Astrocyte (in vitro differentiated cells and primary cell): ENCODE measurements at regions not wholly inside any gene's neighbourhood (a gene's known extent, or its start where the extent isn't known, plus 50 kb on each side); places are given as distances from the start of the nearest gene placed in this dataset.

ENCODE experiments used
- DNase-seq: peaks from one replicate; pipeline ENCODE4 v3.0.0-alpha.2; 2010; ENCODE audit warnings: low read depth
- FAIRE-seq: peaks from 2 replicates; lab custom pipeline; 2011; peaks lifted over from hg19 to GRCh38; lab: Jason Lieb, UNC
- H2AFZ ChIP-seq: 2 replicates; pipeline ENCODE4 v1.6.0; 2012; ENCODE audit warnings: low read depth, low read length, inconsistent platforms
- H3K27ac ChIP-seq: 2 replicates; pipeline ENCODE4 v1.5.1; 2011; ENCODE audit warnings: low read depth, low read length, inconsistent platforms
- H3K27me3 ChIP-seq: 2 replicates; pipeline ENCODE4 v1.6.0; 2011; ENCODE audit warnings: low read length, inconsistent platforms; ENCODE audit not compliant: insufficient read depth
- H3K36me3 ChIP-seq: 2 replicates; pipeline ENCODE4 v1.5.1; 2011; ENCODE audit warnings: low read length, inconsistent platforms; ENCODE audit not compliant: insufficient read depth
- H3K4me1 ChIP-seq: 2 replicates; pipeline ENCODE4 v1.5.1; 2011; ENCODE audit warnings: low read length, inconsistent platforms; ENCODE audit not compliant: insufficient read depth
- H3K4me2 ChIP-seq: 2 replicates; pipeline ENCODE4 v1.6.0; 2012; ENCODE audit warnings: low read length, inconsistent platforms
- H3K4me3 ChIP-seq: 2 replicates; pipeline ENCODE4 v1.5.1; 2011; ENCODE audit warnings: low read depth, mild to moderate bottlenecking, low read length, inconsistent platforms; ENCODE audit not compliant: insufficient read depth
- H3K79me2 ChIP-seq: 2 replicates; pipeline ENCODE4 v1.6.0; 2012; ENCODE audit warnings: mild to moderate bottlenecking, low read length, inconsistent platforms; ENCODE audit not compliant: insufficient read depth
- H3K9ac ChIP-seq: 2 replicates; pipeline ENCODE4 v1.6.0; 2012; ENCODE audit warnings: mild to moderate bottlenecking, low read length, inconsistent platforms
- H3K9me3 ChIP-seq: 2 replicates; pipeline ENCODE4 v1.5.1; 2012; ENCODE audit warnings: low read depth, mild to moderate bottlenecking, low read length, inconsistent platforms; ENCODE audit not compliant: insufficient read depth
- H4K20me1 ChIP-seq: 2 replicates; pipeline ENCODE4 v1.6.0; 2012; ENCODE audit warnings: low read length, inconsistent platforms; ENCODE audit not compliant: insufficient read depth
- H3K27ac Mint-ChIP-seq: one replicate; pipeline ENCODE4 v1.8.0; 2021; ENCODE audit warnings: mild to moderate bottlenecking, mixed read lengths; ENCODE audit not compliant: unreplicated experiment
- H3K27me3 Mint-ChIP-seq: one replicate; pipeline ENCODE4 v1.8.0; 2021; ENCODE audit warnings: low read depth, mixed read lengths; ENCODE audit not compliant: unreplicated experiment
- H3K36me3 Mint-ChIP-seq: one replicate; pipeline ENCODE4 v1.8.0; 2021; ENCODE audit warnings: low read depth, mixed read lengths; ENCODE audit not compliant: unreplicated experiment
- H3K4me1 Mint-ChIP-seq: one replicate; pipeline ENCODE4 v1.8.0; 2021; ENCODE audit warnings: low read depth, mixed read lengths; ENCODE audit not compliant: unreplicated experiment
- H3K4me3 Mint-ChIP-seq: one replicate; pipeline ENCODE4 v1.8.0; 2021; ENCODE audit warnings: mild to moderate bottlenecking, moderate library complexity, mixed read lengths; ENCODE audit not compliant: unreplicated experiment
- H3K9me3 Mint-ChIP-seq: one replicate; pipeline ENCODE4 v1.8.0; 2021; ENCODE audit warnings: mild to moderate bottlenecking, mixed read lengths; ENCODE audit not compliant: unreplicated experiment
- CTCF ChIP-seq: IDR thresholded peaks from 2 replicates; pipeline ENCODE4 v1.5.1; 2011; ENCODE audit warnings: low read depth, mild to moderate bottlenecking, inconsistent platforms, low read length, moderate library complexity; ENCODE audit not compliant: insufficient read depth
- EZH2 ChIP-seq: IDR thresholded peaks from 2 replicates; pipeline ENCODE4 v1.6.1; 2012; ENCODE audit warnings: mild to moderate bottlenecking, low read length, inconsistent platforms; ENCODE audit not compliant: insufficient read depth

- no peak overlapping the region for H3K9ac ChIP-seq
- Mint-ChIP-seq H3K4me1 (no peaks in the 10 kb centered on the region), H3K4me3 (no peak overlapping the region), H3K36me3 (no peaks in the 10 kb centered on the region), H3K27me3 (no peaks in the 10 kb centered on the region), H3K9me3 (no peaks in the 10 kb centered on the region), H3K27ac (no peak overlapping the region)
- H3K4me3 ChIP-seq: no peak overlapping the region
- no peak overlapping the region for H2AFZ ChIP-seq
- FAIRE-seq: no peak
- no peaks in the 10 kb centered on the region for H4K20me1 ChIP-seq
- no peak overlapping the region for H3K4me2 ChIP-seq
- H3K9me3 ChIP-seq: no peaks in the 10 kb centered on the region
- DNase-seq: no peak
- H3K4me1 ChIP-seq: no peaks in the 10 kb centered on the region
- no peaks in the 10 kb centered on the region for H3K36me3 ChIP-seq
- no peaks in the 10 kb centered on the region for H3K79me2 ChIP-seq
- no peaks in the 10 kb centered on the region for H3K27me3 ChIP-seq
- TF ChIP-seq CTCF: no peak
- TF ChIP-seq EZH2: no peak
- H3K27ac ChIP-seq: no peak overlapping the region
These were observed 642.1 kb upstream of the NRSN1 start for GRCh38 chr6:23483896-23484295.

GRCh38 chr6:23494367-23494766 is 631.6 kb upstream of the NRSN1 start:
- H3K9me3 Mint-ChIP-seq: peaks cover 3% of the 10 kb centered on the region
- Histone ChIP-seq H3K36me3 (no peaks in the 10 kb centered on the region), H3K4me3 (no peak overlapping the region), H3K79me2 (no peaks in the 10 kb centered on the region), H3K27ac (no peak overlapping the region), H4K20me1 (no peaks in the 10 kb centered on the region), H2AFZ (no peak overlapping the region), H3K9ac (no peak overlapping the region), H3K9me3 (no peaks in the 10 kb centered on the region), H3K27me3 (no peaks in the 10 kb centered on the region), H3K4me2 (no peak overlapping the region), H3K4me1 (no peaks in the 10 kb centered on the region)
- TF ChIP-seq EZH2: no peak
- no peak for TF ChIP-seq CTCF
- no peaks in the 10 kb centered on the region for H3K27me3 Mint-ChIP-seq
- H3K4me3 Mint-ChIP-seq: no peak overlapping the region
- DNase-seq: no peak
- no peak for FAIRE-seq
- H3K4me1 Mint-ChIP-seq: no peaks in the 10 kb centered on the region
- H3K36me3 Mint-ChIP-seq: no peaks in the 10 kb centered on the region
- no peak overlapping the region for H3K27ac Mint-ChIP-seq

- H3K4me1 Mint-ChIP-seq: no peaks in the 10 kb centered on the region
- Histone ChIP-seq H3K4me2 (no peak overlapping the region), H3K79me2 (no peaks in the 10 kb centered on the region), H3K4me3 (no peak overlapping the region), H2AFZ (no peak overlapping the region), H3K27ac (no peak overlapping the region), H3K9ac (no peak overlapping the region), H3K27me3 (no peaks in the 10 kb centered on the region), H3K36me3 (no peaks in the 10 kb centered on the region), H3K4me1 (no peaks in the 10 kb centered on the region), H3K9me3 (no peaks in the 10 kb centered on the region), H4K20me1 (no peaks in the 10 kb centered on the region)
- no peaks in the 10 kb centered on the region for H3K36me3 Mint-ChIP-seq
- H3K4me3 Mint-ChIP-seq: no peak overlapping the region
- DNase-seq: peak; percentile 38
- no peaks in the 10 kb centered on the region for H3K27me3 Mint-ChIP-seq
- FAIRE-seq: no peak
- TF ChIP-seq EZH2: no peak
- TF ChIP-seq CTCF: no peak
- no peak overlapping the region for H3K27ac Mint-ChIP-seq
- H3K9me3 Mint-ChIP-seq: no peaks in the 10 kb centered on the region
These were observed 628.0 kb upstream of the NRSN1 start for GRCh38 chr6:23498013-23498412.
